Neural progenitor cell (in vitro differentiated cells): ENCODE measurements at regions not wholly inside any gene's neighbourhood (a gene's known extent, or its start where the extent isn't known, plus 50 kb on each side); places are given as distances from the start of the nearest gene placed in this dataset.

Source experiments
- EZH2 ChIP-seq: fragments of 200-600 bp; sonication (generic); IDR thresholded peaks from 2 replicates; pipeline ENCODE4 v1.6.1; 2017; ENCODE audit warnings: antibody characterized with exemption, mild to moderate bottlenecking, moderate library complexity
- EZH2phosphoT487 ChIP-seq: fragments of 200-600 bp; sonication (generic); IDR thresholded peaks from 2 replicates; pipeline ENCODE4 v1.6.1; 2017; ENCODE audit warnings: antibody characterized with exemption
- TF ChIP-seq, protein P1 (sequence below): fragments of 200-600 bp; sonication (generic); IDR thresholded peaks from 2 replicates; pipeline ENCODE4 v1.5.1; 2017; ENCODE audit warnings: antibody characterized with exemption, mild to moderate bottlenecking

- TF ChIP-seq, protein P1, sequence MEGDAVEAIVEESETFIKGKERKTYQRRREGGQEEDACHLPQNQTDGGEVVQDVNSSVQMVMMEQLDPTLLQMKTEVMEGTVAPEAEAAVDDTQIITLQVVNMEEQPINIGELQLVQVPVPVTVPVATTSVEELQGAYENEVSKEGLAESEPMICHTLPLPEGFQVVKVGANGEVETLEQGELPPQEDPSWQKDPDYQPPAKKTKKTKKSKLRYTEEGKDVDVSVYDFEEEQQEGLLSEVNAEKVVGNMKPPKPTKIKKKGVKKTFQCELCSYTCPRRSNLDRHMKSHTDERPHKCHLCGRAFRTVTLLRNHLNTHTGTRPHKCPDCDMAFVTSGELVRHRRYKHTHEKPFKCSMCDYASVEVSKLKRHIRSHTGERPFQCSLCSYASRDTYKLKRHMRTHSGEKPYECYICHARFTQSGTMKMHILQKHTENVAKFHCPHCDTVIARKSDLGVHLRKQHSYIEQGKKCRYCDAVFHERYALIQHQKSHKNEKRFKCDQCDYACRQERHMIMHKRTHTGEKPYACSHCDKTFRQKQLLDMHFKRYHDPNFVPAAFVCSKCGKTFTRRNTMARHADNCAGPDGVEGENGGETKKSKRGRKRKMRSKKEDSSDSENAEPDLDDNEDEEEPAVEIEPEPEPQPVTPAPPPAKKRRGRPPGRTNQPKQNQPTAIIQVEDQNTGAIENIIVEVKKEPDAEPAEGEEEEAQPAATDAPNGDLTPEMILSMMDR = no peak
- no peak for TF ChIP-seq EZH2
- no peak for TF ChIP-seq EZH2phosphoT487
Observed at GRCh38 chr1:228944935-228945371, 209.7 kb downstream of the RHOU start.
